NCI-H774 (cell line): ENCODE measurements at regions not wholly inside any gene's neighbourhood (a gene's known extent, or its start where the extent isn't known, plus 50 kb on each side); places are given as distances from the start of the nearest gene placed in this dataset.

Experiments used
- DNase-seq: peaks from one replicate; lab custom pipeline; 2025; lab: John Stamatoyannopoulos, UW

GRCh38 chr12:130074661-130075406 is 87.4 kb upstream of the FZD10 start:
- DNase-seq: no peak

GRCh38 chr12:130075497-130076076 is 86.7 kb upstream of the FZD10 start:
- no peak for DNase-seq

- DNase-seq: no peak
Observed at GRCh38 chr12:130076126-130076525, 86.1 kb upstream of the FZD10 start.

GRCh38 chr12:130076752-130077151 is 85.5 kb upstream of the FZD10 start:
- no peak for DNase-seq

- no peak for DNase-seq
Observed at GRCh38 chr12:130078852-130079251, 83.4 kb upstream of the FZD10 start.

GRCh38 chr12:130079279-130079678 is 83.0 kb upstream of the FZD10 start:
- no peak for DNase-seq

GRCh38 chr12:130080205-130080604 is 82.1 kb upstream of the FZD10 start:
- no peak for DNase-seq

GRCh38 chr12:130081117-130081805 is 81.0 kb upstream of the FZD10 start:
- DNase-seq: no peak

- DNase-seq: no peak
Observed at GRCh38 chr12:130083002-130083401, 79.3 kb upstream of the FZD10 start.

- DNase-seq: no peak
Observed at GRCh38 chr12:130083734-130084133, 78.5 kb upstream of the FZD10 start.

- DNase-seq: no peak
Observed at GRCh38 chr12:130084359-130084758, 77.9 kb upstream of the FZD10 start.

GRCh38 chr12:130086248-130086647 is 76.0 kb upstream of the FZD10 start:
- no peak for DNase-seq

GRCh38 chr12:130086797-130087196 is 75.5 kb upstream of the FZD10 start:
- DNase-seq: no peak

- DNase-seq: no peak
Observed at GRCh38 chr12:130087222-130087621, 75.0 kb upstream of the FZD10 start.

GRCh38 chr12:130088504-130088903 is 73.8 kb upstream of the FZD10 start:
- DNase-seq: no peak

- DNase-seq: no peak
Observed at GRCh38 chr12:130090542-130090941, 71.7 kb upstream of the FZD10 start.

GRCh38 chr12:130093380-130093779 is 68.9 kb upstream of the FZD10 start:
- no peak for DNase-seq

GRCh38 chr12:130097342-130097741 is 64.9 kb upstream of the FZD10 start:
- no peak for DNase-seq

GRCh38 chr12:130097798-130098255 is 64.4 kb upstream of the FZD10 start:
- DNase-seq: no peak

- no peak for DNase-seq
Observed at GRCh38 chr12:130098301-130099005, 63.8 kb upstream of the FZD10 start.

- no peak for DNase-seq
Observed at GRCh38 chr12:130100634-130101362, 61.5 kb upstream of the FZD10 start.

GRCh38 chr12:130101370-130101769 is 60.9 kb upstream of the FZD10 start:
- no peak for DNase-seq
